SK-N-SH treated with all-trans-retinoic acid at 6 μM for 48 hours (cell line): ENCODE measurements at regions not wholly inside any gene's neighbourhood (a gene's known extent, or its start where the extent isn't known, plus 50 kb on each side); places are given as distances from the start of the nearest gene placed in this dataset.

Source experiments
- ATAC-seq: fragments of 200-7000 bp; cut with Tn5 transposase; 3 replicates; pipeline ENCODE4 v1.9.1; 2020; ENCODE audit warnings: mild to moderate bottlenecking, moderate library complexity
- ARNTL ChIP-seq: fragments of 450-650 bp; formaldehyde crosslinking; IDR thresholded peaks from 2 replicates; pipeline ENCODE4 v1.5.0; 2020; ENCODE audit warnings: low read depth, mild to moderate bottlenecking, moderate library complexity, borderline replicate concordance
- BACH2 ChIP-seq: fragments of 250-450 bp; sonication (Bioruptor Pico); IDR thresholded peaks from 2 replicates; pipeline ENCODE4 v1.9.0; 2021; ENCODE audit warnings: mild to moderate bottlenecking, borderline replicate concordance
- CSDC2 ChIP-seq: fragments of 250-450 bp; sonication (Bioruptor Pico); IDR thresholded peaks from 2 replicates; pipeline ENCODE4 v1.5.0; 2020; ENCODE audit warnings: mild to moderate bottlenecking, moderate library complexity
- ESRRG ChIP-seq: fragments of 250-450 bp; sonication (Bioruptor Pico); IDR thresholded peaks from 2 replicates; pipeline ENCODE4 v1.6.1; 2021; ENCODE audit warnings: mild to moderate bottlenecking
- GLIS3 ChIP-seq: fragments of 250-450 bp; sonication (Bioruptor Pico); IDR thresholded peaks from 2 replicates; pipeline ENCODE4 v1.5.0; 2020; ENCODE audit warnings: mild to moderate bottlenecking, moderate library complexity
- ISL1 ChIP-seq: fragments of 250-450 bp; sonication (Bioruptor Pico); IDR thresholded peaks from 2 replicates; pipeline ENCODE4 v2.1.2; 2022; ENCODE audit warnings: mild to moderate bottlenecking, moderate library complexity
- OSR1 ChIP-seq: fragments of 250-450 bp; sonication (Bioruptor Pico); IDR thresholded peaks from 2 replicates; pipeline ENCODE4 v1.8.0; 2022; ENCODE audit warnings: moderate library complexity, mild to moderate bottlenecking, inconsistent platforms
- RARB ChIP-seq: fragments of 250-450 bp; sonication (Bioruptor Pico); IDR thresholded peaks from 2 replicates; pipeline ENCODE4 v1.8.0; 2021; ENCODE audit warnings: mild to moderate bottlenecking, moderate library complexity
- SNAI2 ChIP-seq: fragments of 250-450 bp; sonication (Bioruptor Pico); IDR thresholded peaks from 2 replicates; pipeline ENCODE4 v1.5.0; 2020; ENCODE audit warnings: mild to moderate bottlenecking, moderate library complexity
- TCF4 ChIP-seq: fragments of 250-450 bp; sonication (Bioruptor Pico); IDR thresholded peaks from 2 replicates; pipeline ENCODE4 v1.8.0; 2021; ENCODE audit warnings: mild to moderate bottlenecking, moderate library complexity, borderline replicate concordance
- TOX ChIP-seq: fragments of 250-450 bp; sonication (Bioruptor Pico); IDR thresholded peaks from 2 replicates; pipeline ENCODE4 v1.8.0; 2021; ENCODE audit warnings: mild to moderate bottlenecking, moderate library complexity, borderline replicate concordance
- ZC3H10 ChIP-seq: fragments of 250-450 bp; sonication (Bioruptor Pico); IDR thresholded peaks from 2 replicates; pipeline ENCODE4 v1.5.1; 2021; ENCODE audit warnings: mild to moderate bottlenecking, moderate library complexity
- ZFP3 ChIP-seq: fragments of 250-450 bp; sonication (Bioruptor Pico); IDR thresholded peaks from 2 replicates; pipeline ENCODE4 v1.5.0; 2020; ENCODE audit warnings: mild to moderate bottlenecking, moderate library complexity
- ZFP30 ChIP-seq: fragments of 450-650 bp; formaldehyde crosslinking; IDR thresholded peaks from 2 replicates; pipeline ENCODE4 v1.5.0; 2022; ENCODE audit warnings: mild to moderate bottlenecking, moderate library complexity
- ZNF565 ChIP-seq: fragments of 450-650 bp; formaldehyde crosslinking; conservative IDR thresholded peaks from 2 replicates; pipeline ENCODE4 v1.5.0; 2020; ENCODE audit warnings: low read depth, mild to moderate bottlenecking, moderate library complexity
- ZNF70 ChIP-seq: fragments of 450-650 bp; formaldehyde crosslinking; IDR thresholded peaks from 2 replicates; pipeline ENCODE4 v1.5.0; 2020; ENCODE audit warnings: mild to moderate bottlenecking, moderate library complexity
- ZNF8 ChIP-seq: fragments of 450-650 bp; formaldehyde crosslinking; IDR thresholded peaks from 2 replicates; pipeline ENCODE4 v1.5.0; 2020; ENCODE audit warnings: mild to moderate bottlenecking, moderate library complexity
- TF ChIP-seq, protein P1 (sequence below): fragments of 250-450 bp; sonication (Bioruptor Pico); IDR thresholded peaks from 2 replicates; pipeline ENCODE4 v1.8.0; 2021; ENCODE audit warnings: low read depth, mild to moderate bottlenecking, moderate library complexity, borderline replicate concordance
- TF ChIP-seq, protein P2 (sequence below): fragments of 250-450 bp; sonication (Bioruptor Pico); IDR thresholded peaks from 2 replicates; pipeline ENCODE4 v1.5.1; 2020; ENCODE audit warnings: low read depth, mild to moderate bottlenecking, moderate library complexity
- TF ChIP-seq, protein P3 (sequence below): fragments of 250-450 bp; sonication (Bioruptor Pico); IDR thresholded peaks from 2 replicates; pipeline ENCODE4 v1.5.0; 2020; ENCODE audit warnings: mild to moderate bottlenecking, moderate library complexity
- TF ChIP-seq, protein P4 (sequence below): fragments of 250-450 bp; sonication (Bioruptor Pico); IDR thresholded peaks from 2 replicates; pipeline ENCODE4 v1.8.0; 2020; ENCODE audit warnings: mild to moderate bottlenecking, moderate library complexity, borderline replicate concordance
- TF ChIP-seq, protein P5 (sequence below): fragments of 250-450 bp; sonication (Bioruptor Pico); IDR thresholded peaks from 2 replicates; pipeline ENCODE4 v1.5.1; 2021; ENCODE audit warnings: mild to moderate bottlenecking, moderate library complexity

DNA sequence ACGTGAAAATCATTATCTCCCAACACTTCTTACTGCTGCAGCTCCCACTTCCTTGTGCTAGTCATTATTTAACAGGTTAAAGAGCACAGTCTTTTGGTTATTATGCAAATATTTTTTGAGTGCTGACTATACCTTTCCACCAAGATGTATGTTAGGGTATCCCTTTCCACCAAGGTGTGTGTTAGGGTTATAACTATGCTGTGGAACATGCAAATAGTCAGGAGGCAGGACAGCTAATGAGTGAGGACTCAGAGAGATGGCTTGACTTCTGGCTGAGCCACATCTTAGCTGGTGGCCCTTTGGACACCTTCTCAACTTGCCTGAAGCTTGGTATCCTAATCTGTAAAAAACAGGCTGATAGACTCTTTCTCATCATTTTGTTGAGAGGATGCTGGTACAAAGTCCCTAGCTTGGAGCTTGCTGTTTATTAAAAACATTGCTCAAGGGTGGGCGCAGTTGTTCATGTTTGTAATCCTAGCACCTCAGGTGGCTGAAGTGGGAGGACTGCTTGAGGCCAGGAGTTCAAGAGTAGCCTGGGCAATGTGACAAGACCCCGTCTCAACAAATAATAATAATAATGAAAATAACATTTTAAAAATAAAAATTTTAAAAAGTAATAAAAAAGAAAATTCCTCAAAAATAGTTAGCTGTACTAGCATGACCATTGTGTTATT is 160.5 kb upstream of the ADAMTS9 start:
- no peak for ATAC-seq
- TF ChIP-seq ZFP30 (CRISPR knock-in tag) (no peak), ZC3H10 (CRISPR knock-in tag) (no peak), ZNF565 (CRISPR knock-in tag) (no peak), CSDC2 (CRISPR knock-in tag) (no peak), BACH2 (CRISPR knock-in tag) (no peak), RARB (CRISPR knock-in tag) (no peak), ZNF8 (CRISPR knock-in tag) (no peak), ESRRG (CRISPR knock-in tag) (no peak), GLIS3 (CRISPR knock-in tag) (no peak), ZFP3 (CRISPR knock-in tag) (no peak), ISL1 (CRISPR knock-in tag) (no peak), SNAI2 (CRISPR knock-in tag) (no peak), ARNTL (CRISPR knock-in tag) (no peak), ZNF70 (no peak), OSR1 (CRISPR knock-in tag) (no peak)
- TF ChIP-seq, protein P1, sequence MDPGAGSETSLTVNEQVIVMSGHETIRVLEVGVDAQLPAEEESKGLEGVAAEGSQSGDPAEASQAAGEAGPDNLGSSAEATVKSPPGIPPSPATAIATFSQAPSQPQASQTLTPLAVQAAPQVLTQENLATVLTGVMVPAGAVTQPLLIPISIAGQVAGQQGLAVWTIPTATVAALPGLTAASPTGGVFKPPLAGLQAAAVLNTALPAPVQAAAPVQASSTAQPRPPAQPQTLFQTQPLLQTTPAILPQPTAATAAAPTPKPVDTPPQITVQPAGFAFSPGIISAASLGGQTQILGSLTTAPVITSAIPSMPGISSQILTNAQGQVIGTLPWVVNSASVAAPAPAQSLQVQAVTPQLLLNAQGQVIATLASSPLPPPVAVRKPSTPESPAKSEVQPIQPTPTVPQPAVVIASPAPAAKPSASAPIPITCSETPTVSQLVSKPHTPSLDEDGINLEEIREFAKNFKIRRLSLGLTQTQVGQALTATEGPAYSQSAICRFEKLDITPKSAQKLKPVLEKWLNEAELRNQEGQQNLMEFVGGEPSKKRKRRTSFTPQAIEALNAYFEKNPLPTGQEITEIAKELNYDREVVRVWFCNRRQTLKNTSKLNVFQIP (CRISPR knock-in tag) = no peak
- TF ChIP-seq, protein P2, sequence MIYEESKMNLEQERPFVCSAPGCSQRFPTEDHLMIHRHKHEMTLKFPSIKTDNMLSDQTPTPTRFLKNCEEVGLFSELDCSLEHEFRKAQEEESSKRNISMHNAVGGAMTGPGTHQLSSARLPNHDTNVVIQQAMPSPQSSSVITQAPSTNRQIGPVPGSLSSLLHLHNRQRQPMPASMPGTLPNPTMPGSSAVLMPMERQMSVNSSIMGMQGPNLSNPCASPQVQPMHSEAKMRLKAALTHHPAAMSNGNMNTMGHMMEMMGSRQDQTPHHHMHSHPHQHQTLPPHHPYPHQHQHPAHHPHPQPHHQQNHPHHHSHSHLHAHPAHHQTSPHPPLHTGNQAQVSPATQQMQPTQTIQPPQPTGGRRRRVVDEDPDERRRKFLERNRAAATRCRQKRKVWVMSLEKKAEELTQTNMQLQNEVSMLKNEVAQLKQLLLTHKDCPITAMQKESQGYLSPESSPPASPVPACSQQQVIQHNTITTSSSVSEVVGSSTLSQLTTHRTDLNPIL = no peak
- TF ChIP-seq, protein P3, sequence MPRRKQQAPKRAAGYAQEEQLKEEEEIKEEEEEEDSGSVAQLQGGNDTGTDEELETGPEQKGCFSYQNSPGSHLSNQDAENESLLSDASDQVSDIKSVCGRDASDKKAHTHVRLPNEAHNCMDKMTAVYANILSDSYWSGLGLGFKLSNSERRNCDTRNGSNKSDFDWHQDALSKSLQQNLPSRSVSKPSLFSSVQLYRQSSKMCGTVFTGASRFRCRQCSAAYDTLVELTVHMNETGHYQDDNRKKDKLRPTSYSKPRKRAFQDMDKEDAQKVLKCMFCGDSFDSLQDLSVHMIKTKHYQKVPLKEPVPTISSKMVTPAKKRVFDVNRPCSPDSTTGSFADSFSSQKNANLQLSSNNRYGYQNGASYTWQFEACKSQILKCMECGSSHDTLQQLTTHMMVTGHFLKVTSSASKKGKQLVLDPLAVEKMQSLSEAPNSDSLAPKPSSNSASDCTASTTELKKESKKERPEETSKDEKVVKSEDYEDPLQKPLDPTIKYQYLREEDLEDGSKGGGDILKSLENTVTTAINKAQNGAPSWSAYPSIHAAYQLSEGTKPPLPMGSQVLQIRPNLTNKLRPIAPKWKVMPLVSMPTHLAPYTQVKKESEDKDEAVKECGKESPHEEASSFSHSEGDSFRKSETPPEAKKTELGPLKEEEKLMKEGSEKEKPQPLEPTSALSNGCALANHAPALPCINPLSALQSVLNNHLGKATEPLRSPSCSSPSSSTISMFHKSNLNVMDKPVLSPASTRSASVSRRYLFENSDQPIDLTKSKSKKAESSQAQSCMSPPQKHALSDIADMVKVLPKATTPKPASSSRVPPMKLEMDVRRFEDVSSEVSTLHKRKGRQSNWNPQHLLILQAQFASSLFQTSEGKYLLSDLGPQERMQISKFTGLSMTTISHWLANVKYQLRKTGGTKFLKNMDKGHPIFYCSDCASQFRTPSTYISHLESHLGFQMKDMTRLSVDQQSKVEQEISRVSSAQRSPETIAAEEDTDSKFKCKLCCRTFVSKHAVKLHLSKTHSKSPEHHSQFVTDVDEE (CRISPR knock-in tag) = no peak
- TF ChIP-seq, protein P4, sequence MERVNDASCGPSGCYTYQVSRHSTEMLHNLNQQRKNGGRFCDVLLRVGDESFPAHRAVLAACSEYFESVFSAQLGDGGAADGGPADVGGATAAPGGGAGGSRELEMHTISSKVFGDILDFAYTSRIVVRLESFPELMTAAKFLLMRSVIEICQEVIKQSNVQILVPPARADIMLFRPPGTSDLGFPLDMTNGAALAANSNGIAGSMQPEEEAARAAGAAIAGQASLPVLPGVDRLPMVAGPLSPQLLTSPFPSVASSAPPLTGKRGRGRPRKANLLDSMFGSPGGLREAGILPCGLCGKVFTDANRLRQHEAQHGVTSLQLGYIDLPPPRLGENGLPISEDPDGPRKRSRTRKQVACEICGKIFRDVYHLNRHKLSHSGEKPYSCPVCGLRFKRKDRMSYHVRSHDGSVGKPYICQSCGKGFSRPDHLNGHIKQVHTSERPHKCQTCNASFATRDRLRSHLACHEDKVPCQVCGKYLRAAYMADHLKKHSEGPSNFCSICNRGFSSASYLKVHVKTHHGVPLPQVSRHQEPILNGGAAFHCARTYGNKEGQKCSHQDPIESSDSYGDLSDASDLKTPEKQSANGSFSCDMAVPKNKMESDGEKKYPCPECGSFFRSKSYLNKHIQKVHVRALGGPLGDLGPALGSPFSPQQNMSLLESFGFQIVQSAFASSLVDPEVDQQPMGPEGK = no peak
- TF ChIP-seq, protein P5, sequence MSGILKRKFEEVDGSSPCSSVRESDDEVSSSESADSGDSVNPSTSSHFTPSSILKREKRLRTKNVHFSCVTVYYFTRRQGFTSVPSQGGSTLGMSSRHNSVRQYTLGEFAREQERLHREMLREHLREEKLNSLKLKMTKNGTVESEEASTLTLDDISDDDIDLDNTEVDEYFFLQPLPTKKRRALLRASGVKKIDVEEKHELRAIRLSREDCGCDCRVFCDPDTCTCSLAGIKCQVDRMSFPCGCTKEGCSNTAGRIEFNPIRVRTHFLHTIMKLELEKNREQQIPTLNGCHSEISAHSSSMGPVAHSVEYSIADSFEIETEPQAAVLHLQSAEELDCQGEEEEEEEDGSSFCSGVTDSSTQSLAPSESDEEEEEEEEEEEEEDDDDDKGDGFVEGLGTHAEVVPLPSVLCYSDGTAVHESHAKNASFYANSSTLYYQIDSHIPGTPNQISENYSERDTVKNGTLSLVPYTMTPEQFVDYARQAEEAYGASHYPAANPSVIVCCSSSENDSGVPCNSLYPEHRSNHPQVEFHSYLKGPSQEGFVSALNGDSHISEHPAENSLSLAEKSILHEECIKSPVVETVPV (CRISPR knock-in tag) = no peak

DNA sequence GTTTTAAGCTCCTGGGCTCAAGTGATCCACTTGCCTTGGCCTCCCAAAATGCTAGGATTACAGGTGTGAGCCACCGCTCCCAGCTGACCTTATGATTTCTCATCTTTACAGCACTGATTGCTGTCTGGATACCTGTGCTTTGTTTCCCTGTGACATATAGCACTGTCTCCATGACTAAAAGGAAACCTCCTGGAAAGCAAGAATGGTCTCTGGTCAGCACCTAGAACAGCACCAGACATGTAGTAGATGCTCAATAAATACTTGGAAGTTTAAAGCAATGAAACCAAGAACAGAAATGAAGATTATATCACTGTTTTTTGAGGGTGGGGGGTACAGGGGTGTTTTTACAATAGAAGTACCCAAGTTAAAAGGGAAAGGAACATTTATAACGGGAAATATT is 156.8 kb upstream of the ADAMTS9 start:
- ATAC-seq = no peak
- no peak for TF ChIP-seq ISL1 (CRISPR knock-in tag)
- no peak for TF ChIP-seq TCF4 (CRISPR knock-in tag)

DNA sequence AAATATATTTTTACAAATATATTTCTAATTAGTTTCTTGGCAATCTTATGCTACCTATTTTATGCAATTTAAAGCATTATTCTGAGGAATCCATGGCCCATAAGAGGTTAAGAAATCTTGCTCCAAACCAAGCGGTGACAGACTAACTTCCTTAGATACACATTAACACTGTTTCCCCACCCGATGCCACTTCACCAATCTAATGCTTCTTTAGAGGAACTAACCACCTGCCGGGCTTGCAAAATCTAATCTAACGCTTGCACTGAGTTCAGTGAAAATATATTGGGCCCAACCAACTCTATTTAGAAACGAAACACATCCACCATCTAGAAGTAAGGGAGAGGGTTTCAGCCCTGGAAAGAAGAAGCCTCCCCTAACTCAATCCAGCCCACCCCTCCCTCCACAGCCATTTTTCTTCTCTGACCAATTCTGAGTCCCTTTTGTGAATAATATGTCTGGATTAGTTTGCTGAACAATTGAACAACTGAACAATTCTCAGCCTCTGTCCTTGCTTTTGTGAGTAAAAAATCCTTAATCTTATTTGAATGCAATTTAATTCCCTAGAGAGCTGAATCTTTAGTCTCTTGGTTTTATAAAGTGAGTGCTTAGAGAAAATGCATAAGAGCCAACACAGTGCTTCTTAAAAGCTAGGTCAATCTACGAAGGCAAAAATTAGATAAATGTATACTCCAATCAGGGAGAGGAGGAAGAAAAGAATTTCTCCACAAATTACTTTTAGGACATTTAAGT is 150.4 kb upstream of the ADAMTS9 start:
- ATAC-seq = no peak
- TF ChIP-seq TOX (CRISPR knock-in tag) (no peak), ARNTL (CRISPR knock-in tag) (no peak), BACH2 (CRISPR knock-in tag) (no peak), ZNF8 (CRISPR knock-in tag) (no peak)
- TF ChIP-seq, protein P1 (CRISPR knock-in tag) = no peak
- TF ChIP-seq, protein P2 = no peak
- TF ChIP-seq, all 23 proteins: peak for 0
